Body of pancreas (tissue), 4 donors: ENCODE measurements at regions not wholly inside any gene's neighbourhood (a gene's known extent, or its start where the extent isn't known, plus 50 kb on each side); places are given as distances from the start of the nearest gene placed in this dataset.
"Not testable (repeated sequence)": the region's sequence is repeated elsewhere in the genome, so short reads cannot be mapped to it uniquely, and the experiment has no call there.

Experiments
- ATAC-seq: fragments of 150-250 bp; one replicate; pipeline ENCODE4 v1.9.1; 2016
- DNase-seq, 4 donors: peaks; one replicate each; pipeline ENCODE4 v3.0.0-alpha.2; 2019
- H3K27ac ChIP-seq, 4 donors: fragments of 200-600 bp; sonication (generic); 1 replicate in 3 of 4; 2 replicates in 1 of 4; pipeline versions ENCODE4 v1.5.1 to v1.6.1; 2016 to 2019; ENCODE audit warnings: mild to moderate bottlenecking in 1 of 4, mixed read lengths in 1 of 4, moderate library complexity in 1 of 4
- H3K27me3 ChIP-seq, 2 donors: fragments of 200-600 bp; sonication (generic); one replicate each; pipeline ENCODE4 v1.6.0; 2016; ENCODE audit warnings: mild to moderate bottlenecking in 1 of 2
- H3K36me3 ChIP-seq, 2 donors: fragments of 200-600 bp; sonication (generic); replicated peaks in 1 of 2; 2 replicates each; pipeline ENCODE4 v1.5.1; 2016; ENCODE audit warnings: low read depth in 2 of 2; ENCODE audit not compliant: insufficient read depth in 1 of 2
- H3K4me1 ChIP-seq: fragments of 200-600 bp; sonication (generic); one replicate; pipeline ENCODE4 v1.6.0; 2016
- H3K4me3 ChIP-seq, 2 donors: fragments of 200-600 bp; sonication (generic); 1 replicate in 1 of 2; 2 replicates in 1 of 2; pipeline ENCODE4 v1.5.1; 2016 to 2019
- H3K9me3 ChIP-seq, 3 donors: fragments of 200-600 bp; sonication (generic); 1 replicate in 2 of 3; 2 replicates in 1 of 3; pipeline ENCODE4 v1.5.1; 2016
- CTCF ChIP-seq, 7 experiments: fragments of 450-650 bp in 4 of 7; fragments of 200-600 bp in 3 of 7; sonication (generic) in 3 of 7; IDR thresholded peaks; one replicate each; pipeline ENCODE4 v1.5.1; 2016 to 2019; ENCODE audit warnings: antibody characterized with exemption in 7 of 7
- POLR2A ChIP-seq, 3 donors: fragments of 450-650 bp; IDR thresholded peaks; one replicate each; pipeline ENCODE4 v1.6.1; 2016; ENCODE audit warnings: antibody characterized with exemption in 3 of 3, mild to moderate bottlenecking in 2 of 3
- WGBS, 2 donors: methylation state at CpG; one replicate each; pipeline ENCODE4 v1.1.5; 2017; 5-methylcytosine and 5-hydroxymethylcytosine counted together
- intact Hi-C: fragments of 100-400 bp; cut with DNase I; formaldehyde crosslinking; loops from one replicate; pipeline ENCODE4 v1.15.1; 2023

- no peak for DNase-seq
- Histone ChIP-seq H3K27ac (no peak overlapping the region), H3K4me1 (no peaks in the 10 kb centered on the region), H3K9me3 (no peaks in the 10 kb centered on the region), H3K4me3 (no peak overlapping the region), H3K36me3 (no peaks in the 10 kb centered on the region), H3K27me3 (no peaks in the 10 kb centered on the region)
- intact Hi-C loops = no loop called here
- TF ChIP-seq CTCF (IDR thresholded peaks at IDR 0.05) = no peak
- ATAC-seq = no peak
- 29 to 34% methylated on average over 1 of the region's 1 CpG for WGBS, 2 donors
Measured at GRCh38 chr3:102036472-102036871, 187.2 kb downstream of the NFKBIZ start.

GRCh38 chr3:102037209-102037608 lies 187.9 kb downstream of the NFKBIZ start:
- ATAC-seq (no peak), DNase-seq (no peak)
- H3K4me1 ChIP-seq = no peaks in the 10 kb centered on the region
- H3K27me3 ChIP-seq = no peaks in the 10 kb centered on the region
- no peak overlapping the region for H3K4me3 ChIP-seq
- TF ChIP-seq CTCF (IDR thresholded peaks at IDR 0.05) = no peak
- TF ChIP-seq POLR2A (IDR thresholded peaks at IDR 0.05) = no peak
- no peak overlapping the region for H3K27ac ChIP-seq
- no peaks in the 10 kb centered on the region for H3K36me3 ChIP-seq
- WGBS, 2 donors = 51 to 83% methylated on average over 2 of the region's 2 CpGs
- no peaks in the 10 kb centered on the region for H3K9me3 ChIP-seq
- intact Hi-C loops = no loop called here

- Histone ChIP-seq H3K36me3 (no peaks in the 10 kb centered on the region), H3K4me3 (no peak overlapping the region), H3K27ac (no peak overlapping the region), H3K4me1 (no peaks in the 10 kb centered on the region), H3K27me3 (no peaks in the 10 kb centered on the region), H3K9me3 (no peaks in the 10 kb centered on the region)
- ATAC-seq (no peak), DNase-seq (no peak)
- TF ChIP-seq POLR2A (IDR thresholded peaks at IDR 0.05) (no peak), CTCF (IDR thresholded peaks at IDR 0.05) (no peak)
- intact Hi-C loops = no loop called here
- WGBS, 2 donors = 66% methylated on average over 2 of the region's 2 CpGs
Measured at GRCh38 chr3:102037791-102038190, 188.5 kb downstream of the NFKBIZ start.

GRCh38 chr3:102038477-102039142 lies 189.3 kb downstream of the NFKBIZ start:
- Histone ChIP-seq H3K4me3 (no peak overlapping the region), H3K36me3 (no peaks in the 10 kb centered on the region), H3K4me1 (no peaks in the 10 kb centered on the region), H3K27ac (no peak overlapping the region), H3K9me3 (no peaks in the 10 kb centered on the region), H3K27me3 (no peaks in the 10 kb centered on the region)
- no peak for TF ChIP-seq CTCF (IDR thresholded peaks at IDR 0.05)
- no peak for TF ChIP-seq POLR2A (IDR thresholded peaks at IDR 0.05)
- WGBS, 2 donors = 78 to 83% methylated on average over 3 of the region's 3 CpGs
- peak in 1 of 4 donors; percentile 30 for DNase-seq
- intact Hi-C loops = no loop called here
- ATAC-seq = no peak

GRCh38 chr3:102040144-102040543 lies 190.8 kb downstream of the NFKBIZ start:
- H3K27ac ChIP-seq, DNase-seq, H3K27me3 ChIP-seq, H3K4me1 ChIP-seq, H3K9me3 ChIP-seq, H3K4me3 ChIP-seq, ATAC-seq, H3K36me3 ChIP-seq, intact Hi-C loops: not testable (repeated sequence)
- WGBS, 2 donors = 77 to 79% methylated on average over 4 to 8 of the region's 8 CpGs
